Tongue (tissue), 1 donor: ENCODE measurements at regions not wholly inside any gene's neighbourhood (a gene's known extent, or its start where the extent isn't known, plus 50 kb on each side); places are given as distances from the start of the nearest gene placed in this dataset.

Experiments used
- DNase-seq: peaks from one replicate; pipeline ENCODE4 v3.0.0-alpha.2; 2015

DNA sequence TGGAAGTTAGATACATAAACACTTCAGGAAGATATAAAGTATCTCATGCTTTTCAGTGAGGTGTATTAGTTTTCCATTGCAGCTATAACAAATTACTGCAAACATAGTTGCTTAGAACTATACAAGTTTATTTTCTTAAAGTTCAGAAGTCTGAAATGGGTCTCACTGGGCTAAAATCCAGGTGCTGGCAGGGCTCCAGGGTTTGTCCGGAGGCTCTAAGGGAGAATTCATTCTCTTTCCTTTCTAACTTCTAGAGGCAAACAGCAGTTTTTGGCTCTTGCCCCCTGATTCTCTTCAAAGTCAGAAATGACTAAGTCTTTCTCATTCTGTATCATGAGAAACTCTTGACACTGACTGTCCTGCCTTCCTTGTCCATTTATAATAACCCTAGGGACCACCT is 138.8 kb downstream of the AASDHPPT start:
- no peak for DNase-seq

GRCh38 chr11:106217456-106217855 is 140.0 kb downstream of the AASDHPPT start:
- no peak for DNase-seq

DNA sequence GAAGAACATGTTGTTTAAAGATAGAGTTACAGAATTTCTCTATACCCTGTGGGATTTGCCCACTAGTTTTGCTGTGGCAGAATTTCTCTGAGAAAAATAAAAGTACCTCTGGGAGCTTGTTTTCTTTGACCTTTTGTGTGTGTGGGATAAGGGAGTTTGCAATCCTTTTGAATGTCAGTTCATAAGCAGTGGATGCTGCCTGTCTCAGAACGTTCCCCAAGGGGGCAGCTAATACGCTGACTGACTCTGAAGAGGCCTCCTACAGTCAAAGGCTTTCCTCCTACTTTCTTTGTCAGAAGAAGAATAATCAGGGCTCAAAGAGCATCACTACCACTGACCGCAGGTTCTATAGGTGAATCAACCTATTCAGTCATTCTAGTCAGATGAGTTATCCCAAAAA is 140.6 kb downstream of the AASDHPPT start:
- no peak for DNase-seq

GRCh38 chr11:106222626-106223025 is 145.2 kb downstream of the AASDHPPT start:
- DNase-seq = no peak

DNA sequence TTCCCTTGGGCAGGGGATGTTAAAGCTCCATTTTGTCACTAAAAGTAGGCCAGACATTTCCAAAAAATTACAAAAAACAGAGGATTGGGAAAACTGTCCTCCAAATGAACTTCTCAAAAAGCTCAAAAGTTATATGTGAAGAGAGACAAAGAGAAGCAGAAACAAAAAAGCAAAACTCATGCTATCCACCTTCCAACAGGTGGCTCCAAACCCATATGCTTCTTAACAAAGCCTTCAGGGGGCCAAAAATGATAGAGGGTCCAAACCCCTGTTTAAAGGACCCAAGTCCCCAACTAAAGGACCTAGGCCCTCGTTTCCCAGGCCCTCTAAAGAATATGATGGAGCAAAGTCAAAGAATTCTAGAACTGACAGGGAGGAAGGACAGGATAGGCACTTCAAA is 146.7 kb downstream of the AASDHPPT start:
- DNase-seq = no peak

DNA sequence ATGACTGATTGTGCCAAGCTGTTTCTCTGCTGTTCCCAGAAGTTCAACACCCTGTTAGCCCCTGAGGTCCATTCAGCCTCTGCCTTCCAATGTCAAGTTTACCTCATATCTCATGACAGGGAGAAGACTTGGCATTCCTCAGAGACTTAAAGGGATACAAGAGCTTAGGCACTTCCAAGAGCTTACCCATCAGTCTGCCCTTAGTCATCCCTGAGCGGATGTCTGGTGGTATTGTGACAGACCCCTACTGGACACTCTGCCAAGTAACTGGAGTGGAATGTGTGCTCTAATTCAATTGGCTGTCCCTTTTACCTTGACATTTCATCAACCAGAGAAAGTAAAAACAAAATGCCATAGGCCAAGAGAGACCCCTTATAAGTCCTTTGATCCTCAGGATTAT is 151.5 kb downstream of the AASDHPPT start:
- DNase-seq = no peak

DNA sequence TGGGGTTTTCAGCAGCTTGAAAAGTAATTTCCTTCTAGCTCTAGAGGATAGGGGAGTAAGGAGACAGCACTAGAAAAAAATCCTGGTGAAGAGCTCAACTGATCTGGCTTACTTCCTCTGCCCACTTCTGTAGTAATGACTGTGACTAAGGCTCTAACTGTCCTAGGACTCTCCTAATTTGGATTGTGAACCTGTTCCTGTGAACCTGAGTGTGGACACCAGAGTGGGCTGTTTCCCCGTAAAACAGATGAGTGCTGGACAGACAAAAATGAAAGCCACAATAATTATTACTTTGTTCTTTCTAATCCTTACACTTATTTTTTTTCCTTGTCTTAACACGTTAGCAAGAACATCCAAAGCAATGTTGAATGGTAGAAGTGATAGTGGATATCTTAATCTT is 154.1 kb downstream of the AASDHPPT start:
- no peak for DNase-seq

DNA sequence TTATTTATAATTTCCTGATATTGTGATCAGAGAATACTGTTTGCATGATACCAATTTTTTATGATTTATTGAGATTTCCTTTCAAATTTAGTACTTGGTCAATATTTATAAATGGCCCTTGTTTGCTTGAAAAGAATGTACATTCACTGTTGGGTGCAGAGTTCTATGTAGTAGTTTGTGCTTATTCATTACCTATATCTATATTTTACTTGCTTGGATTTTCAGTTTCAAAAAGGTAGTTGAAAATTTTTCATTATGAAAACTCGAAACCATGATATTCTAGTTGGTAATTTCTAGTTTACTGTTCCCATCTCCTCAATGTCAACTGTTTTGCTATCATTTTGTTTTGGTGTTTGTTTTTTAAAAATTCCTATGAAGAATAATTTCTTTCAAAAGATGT is 155.7 kb downstream of the AASDHPPT start:
- DNase-seq = no peak

GRCh38 chr11:106234794-106235193 is 157.3 kb downstream of the AASDHPPT start:
- DNase-seq = no peak

DNA sequence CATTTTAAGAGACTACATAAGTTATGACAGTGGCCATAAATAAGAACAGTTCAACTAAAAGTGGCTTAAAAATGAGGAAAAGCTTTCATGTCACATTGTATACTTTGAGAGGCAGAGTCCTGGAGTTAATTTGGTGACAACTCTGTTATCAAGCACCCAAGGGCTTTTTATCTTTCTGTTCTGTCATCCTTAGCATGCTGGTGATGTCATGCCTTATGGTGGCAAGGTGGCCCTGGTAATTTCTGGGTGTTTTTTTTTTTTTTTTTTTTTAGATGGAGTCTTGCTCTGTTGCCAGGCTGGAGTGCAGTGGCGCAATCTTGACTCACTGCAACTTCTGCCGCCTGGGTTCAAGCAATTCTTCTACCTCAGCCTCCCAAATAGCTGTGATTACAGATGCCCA is 158.8 kb downstream of the AASDHPPT start:
- DNase-seq = no peak

GRCh38 chr11:106238704-106239360 is 161.4 kb downstream of the AASDHPPT start:
- no peak for DNase-seq

GRCh38 chr11:106241601-106242257 is 164.3 kb downstream of the AASDHPPT start:
- DNase-seq = no peak

DNA sequence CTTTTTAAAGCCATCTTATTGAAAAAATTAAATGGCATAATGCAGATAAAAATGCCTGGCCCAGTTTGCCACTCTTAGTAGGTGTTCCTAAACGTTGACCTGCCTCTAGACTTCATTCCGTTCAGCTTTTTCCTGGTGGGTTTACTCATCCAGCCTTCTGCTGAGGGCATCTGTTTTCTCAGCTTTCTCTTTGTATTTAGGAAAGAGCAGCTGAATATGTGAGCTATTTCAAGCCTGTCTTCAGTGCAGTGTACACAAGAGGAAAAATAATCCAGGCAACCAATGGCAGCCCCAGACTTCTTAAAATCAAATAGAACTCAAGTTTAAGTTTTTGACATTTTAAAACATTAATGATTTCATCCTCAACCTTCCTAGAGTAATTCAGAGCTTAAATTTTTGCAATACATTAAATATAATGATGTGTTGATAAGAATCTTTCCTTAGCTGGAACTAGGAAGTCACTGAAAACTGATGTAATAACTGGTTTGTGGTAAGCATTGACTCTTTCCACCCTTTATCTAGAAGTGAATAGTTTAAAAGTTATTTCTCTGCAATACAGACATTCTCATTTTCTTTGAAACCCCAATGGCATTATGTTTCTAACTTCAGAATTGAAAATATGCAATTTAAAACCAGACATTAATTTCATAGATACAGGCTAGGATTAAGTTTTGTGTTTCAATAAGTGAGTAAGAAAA is 165.4 kb downstream of the AASDHPPT start:
- DNase-seq = peak; percentile 10

- DNase-seq = no peak
These were observed 169.0 kb downstream of the AASDHPPT start for GRCh38 chr11:106246495-106246894.

- DNase-seq = peak; percentile 11
These were observed 172.3 kb downstream of the AASDHPPT start for GRCh38 chr11:106249617-106250239.

DNA sequence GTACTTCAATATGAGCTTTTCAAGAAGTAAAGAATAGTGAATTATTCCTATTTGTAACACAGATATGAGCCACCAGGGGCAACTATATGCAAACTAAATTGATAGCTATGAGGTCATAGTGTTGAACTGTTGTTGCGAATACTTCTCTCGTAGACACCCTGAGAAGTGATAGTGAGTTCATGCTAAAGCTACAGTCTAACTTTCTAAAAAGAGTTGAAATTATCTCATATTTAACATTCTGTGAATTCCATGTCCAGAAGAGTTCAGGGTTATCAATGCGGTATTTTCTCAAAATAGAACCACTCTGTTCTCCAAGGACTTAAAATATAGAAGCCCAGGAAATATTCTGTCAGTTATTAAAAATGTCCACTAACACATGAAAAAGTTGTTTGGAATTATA is 185.4 kb downstream of the AASDHPPT start:
- no peak for DNase-seq

DNA sequence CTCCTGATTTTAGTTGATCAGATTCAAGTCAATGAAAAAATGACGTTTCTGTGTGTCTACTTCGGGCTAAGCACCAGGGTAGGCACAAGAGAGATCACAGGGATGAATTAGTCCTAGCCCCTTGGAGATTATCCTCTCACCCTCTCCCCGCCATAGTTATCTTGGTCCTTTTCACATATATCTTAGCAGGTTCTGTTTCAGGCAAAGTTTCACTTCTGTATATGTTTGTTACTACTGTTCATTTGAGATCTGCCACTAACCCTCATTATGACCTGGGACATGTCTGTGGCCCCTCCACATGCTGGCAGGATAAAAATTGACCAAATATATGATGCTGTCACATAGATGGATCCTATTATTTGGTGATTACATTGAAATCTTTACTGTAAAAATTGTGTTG is 186.1 kb downstream of the AASDHPPT start:
- DNase-seq = no peak

DNA sequence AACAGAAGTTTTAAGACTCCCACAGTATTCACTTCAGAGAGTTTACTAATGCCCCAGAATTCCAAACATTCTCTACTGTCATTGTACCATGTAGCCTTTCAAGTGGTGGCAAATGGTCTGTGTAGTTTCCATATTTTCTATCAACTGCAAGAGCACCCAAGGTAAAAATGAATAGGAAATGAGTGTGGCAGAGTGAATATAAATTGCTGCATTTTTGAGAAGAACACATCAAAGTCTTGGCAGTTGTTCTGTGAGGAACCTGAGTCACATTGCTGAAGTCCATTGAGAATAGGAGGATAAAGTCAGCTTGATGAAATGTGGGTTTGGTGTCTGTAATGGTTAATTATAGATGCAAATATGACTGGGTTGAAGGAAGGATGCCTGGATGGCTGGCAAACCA is 193.6 kb downstream of the AASDHPPT start:
- no peak for DNase-seq

DNA sequence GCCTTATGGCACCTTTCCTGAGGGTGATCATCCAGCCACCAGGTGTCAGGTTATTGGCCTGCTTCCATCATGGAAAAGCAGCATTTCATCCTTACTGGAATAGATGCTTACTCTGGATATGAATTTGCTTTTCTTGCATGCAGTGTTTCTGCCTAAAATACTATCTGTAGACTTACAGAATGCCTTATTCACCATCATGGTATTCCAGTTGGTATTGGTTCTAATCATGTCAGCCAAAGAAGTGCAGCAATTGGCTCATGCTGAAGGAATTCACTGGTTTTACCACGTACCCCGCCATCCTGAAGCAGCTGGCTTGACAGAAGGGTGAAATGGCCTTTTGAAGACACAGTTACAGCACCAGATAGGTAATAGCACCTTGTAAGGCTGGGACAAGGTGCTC is 194.2 kb downstream of the AASDHPPT start:
- DNase-seq = no peak

DNA sequence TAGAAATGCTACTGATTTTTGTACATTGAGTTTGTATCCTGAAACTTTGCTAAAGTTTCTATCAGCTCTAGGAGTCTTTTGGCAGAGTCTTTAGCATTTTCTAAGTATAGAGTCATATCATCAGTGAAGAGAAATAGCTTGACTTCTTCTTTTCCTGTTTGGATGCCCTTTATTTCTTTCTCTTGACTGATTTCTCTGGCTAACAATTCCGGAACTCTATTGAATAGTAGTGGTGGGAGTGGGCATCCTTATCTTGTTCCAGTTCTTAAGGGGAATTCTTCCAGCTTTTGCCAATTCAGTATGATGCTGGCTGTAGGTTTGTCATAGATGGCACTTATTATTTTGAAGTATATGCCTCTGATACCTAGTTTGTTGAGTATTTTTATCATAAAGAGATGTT is 197.7 kb downstream of the AASDHPPT start:
- DNase-seq = no peak

DNA sequence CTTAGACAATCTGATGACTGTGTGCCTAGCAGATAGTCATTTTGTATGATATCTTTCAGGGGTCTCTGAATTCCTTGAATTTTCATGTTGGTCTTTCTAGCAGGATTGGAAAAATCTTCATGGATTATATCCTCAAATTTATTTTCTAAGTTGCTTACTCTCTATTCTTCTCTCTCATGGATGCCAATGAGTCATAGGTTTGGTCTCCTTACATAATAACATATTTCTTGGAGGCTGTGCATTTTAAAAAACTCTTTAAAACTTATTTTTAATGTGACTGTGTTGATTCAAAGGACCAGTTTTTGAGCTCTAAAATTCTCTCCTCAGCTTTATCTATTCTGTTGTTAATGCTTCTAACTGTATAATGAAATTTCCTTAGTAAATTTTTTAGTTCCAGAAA is 198.7 kb downstream of the AASDHPPT start:
- DNase-seq = no peak

GRCh38 chr11:106276859-106277436 is 199.5 kb downstream of the AASDHPPT start:
- DNase-seq = no peak

DNA sequence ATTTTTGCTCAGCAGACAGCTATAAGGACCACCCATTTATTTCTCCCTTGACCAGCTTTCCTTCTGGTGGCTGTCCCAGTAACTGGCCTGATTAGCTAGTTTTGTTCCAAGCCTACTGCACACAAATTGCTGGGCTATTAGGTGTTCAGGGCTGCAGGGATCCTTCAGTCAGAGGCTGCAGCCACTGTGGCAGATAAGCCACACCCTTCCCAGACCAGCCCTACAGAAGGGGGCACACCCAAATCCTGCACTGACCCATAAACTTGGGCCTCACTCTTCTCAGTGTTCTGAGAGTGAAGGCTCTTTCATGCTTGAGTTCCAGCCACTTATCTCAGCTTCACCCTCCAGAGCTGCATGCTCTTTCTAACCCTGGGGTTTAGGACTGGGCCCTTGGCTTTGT is 200.0 kb downstream of the AASDHPPT start:
- no peak for DNase-seq
